Adrenal gland (tissue), 9 donors: ENCODE measurements at regions not wholly inside any gene's neighbourhood (a gene's known extent, or its start where the extent isn't known, plus 50 kb on each side); places are given as distances from the start of the nearest gene placed in this dataset.
A peak's percentile ranks its signal among the peaks of the same experiment; 100 is the strongest.

Source experiments
- DNase-seq, 7 donors: peaks; one replicate each; pipeline ENCODE4 v3.0.0-alpha.2; 2019 to 2020
- H3K27ac ChIP-seq, 5 donors: fragments of 200-600 bp; sonication (generic) in 4 of 5; 1 replicate in 3 of 5; 2 replicates in 2 of 5; pipeline versions ENCODE4 v1.5.1 to v1.8.0; 2016 to 2020; ENCODE audit warnings: mild to moderate bottlenecking in 1 of 5
- H3K27me3 ChIP-seq: fragments of 200-600 bp; 2 replicates; pipeline ENCODE4 v1.8.0; 2021
- H3K36me3 ChIP-seq, 2 donors: fragments of 200-600 bp; replicated peaks in 1 of 2; 1 replicate in 1 of 2; 2 replicates in 1 of 2; pipeline versions ENCODE4 v1.5.1 to v1.8.0; 2018 to 2022
- H3K4me1 ChIP-seq, 2 donors: fragments of 200-600 bp; replicated peaks in 1 of 2; 1 replicate in 1 of 2; 2 replicates in 1 of 2; pipeline versions ENCODE4 v1.5.1 to v1.8.0; 2018 to 2021
- H3K4me3 ChIP-seq, 4 donors: fragments of 200-600 bp; sonication (generic) in 3 of 4; one replicate each; pipeline ENCODE4 v1.5.1; 2016 to 2018
- H3K9me3 ChIP-seq, 3 donors: fragments of 200-600 bp; sonication (generic) in 1 of 3; replicated peaks in 1 of 3; 1 replicate in 2 of 3; 2 replicates in 1 of 3; pipeline versions ENCODE4 v1.5.1 to v1.8.0; 2016 to 2021
- CTCF ChIP-seq, 6 experiments: fragments of 450-650 bp in 4 of 6; fragments of 200-600 bp in 2 of 6; sonication (generic) in 1 of 6; IDR thresholded peaks; 1 replicate in 5 of 6; 2 replicates in 1 of 6; pipeline versions ENCODE4 v1.5.1 to v1.8.0; 2016 to 2021; ENCODE audit warnings: antibody characterized with exemption in 6 of 6, mild to moderate bottlenecking in 2 of 6, moderate library complexity in 1 of 6
- POLR2A ChIP-seq, 2 donors: fragments of 450-650 bp; IDR thresholded peaks; one replicate each; pipeline ENCODE4 v1.6.1; 2017; ENCODE audit warnings: antibody characterized with exemption in 2 of 2, mild to moderate bottlenecking in 2 of 2, moderate library complexity in 1 of 2
- WGBS, 4 donors: extraction: QIAGEN DNeasy Blood & Tissue Kit in 2 of 4; methylation state at CpG; one replicate each; pipeline versions ENCODE4 v1.1.5 to v1.1.7; 2013 to 2017; 5-methylcytosine and 5-hydroxymethylcytosine counted together
- intact Hi-C, 2 donors: fragments of 100-400 bp; cut with DNase I; formaldehyde crosslinking; loops; one replicate each; pipeline versions ENCODE4 v1.14.1 to v1.15.0; 2022 to 2023
- donor health status: healthy with polysubstance abuse.
- donor health status: Bipolar disorder and iron deficiency.
- donor health status: DM: yes; HTN: yes; CAD: no.
- donor health status: DM: no; HTN: no; CAD: no.
- donor health status: DM: no; HTN: no; CAD: no.

- Histone ChIP-seq H3K4me1 (no peaks in the 10 kb centered on the region), H3K27me3 (no peaks in the 10 kb centered on the region), H3K27ac (no peak overlapping the region), H3K4me3 (no peak overlapping the region), H3K36me3 (no peaks in the 10 kb centered on the region), H3K9me3 (no peaks in the 10 kb centered on the region)
- intact Hi-C loops = loop anchor here in 1 of 2 donors (10.0 kb wide), 1 partner anchor 331 kb away; the partner anchor contains the start of gene BTG1
- no peak for TF ChIP-seq POLR2A (IDR thresholded peaks at IDR 0.05)
- TF ChIP-seq CTCF (IDR thresholded peaks at IDR 0.05) = no peak
- WGBS, 4 donors = 96 to 99% (median 97%) methylated on average over 3 of the region's 3 CpGs
- no peak for DNase-seq
Measured at GRCh38 chr12:91813701-91814100, 331.9 kb downstream of the BTG1 start.

GRCh38 chr12:91811481-91812287 lies 334.0 kb downstream of the BTG1 start:
- DNase-seq = peak; percentile 58 to 91 (median 76)
- intact Hi-C loops = loop anchor here in 1 of 2 donors (10.0 kb wide), 1 partner anchor 333 kb away; the partner anchor contains the start of gene BTG1
- TF ChIP-seq POLR2A (IDR thresholded peaks at IDR 0.05) (no peak), CTCF (IDR thresholded peaks at IDR 0.05) (peak; percentile 63 to 88 (median 74))
- Histone ChIP-seq H3K9me3 (no peaks in the 10 kb centered on the region), H3K36me3 (no peaks in the 10 kb centered on the region), H3K4me3 (no peak overlapping the region), H3K27ac (no peak overlapping the region), H3K4me1 (no peaks in the 10 kb centered on the region), H3K27me3 (no peaks in the 10 kb centered on the region)
- WGBS, 4 donors = 47 to 57% (median 50%) methylated on average over 5 of the region's 5 CpGs

GRCh38 chr12:91810531-91811451 lies 334.9 kb downstream of the BTG1 start:
- intact Hi-C loops = loop anchor here in 1 of 2 donors (10.0 kb wide), 1 partner anchor 334 kb away; the partner anchor contains the start of gene BTG1
- no peaks in the 10 kb centered on the region for H3K36me3 ChIP-seq
- H3K9me3 ChIP-seq = no peaks in the 10 kb centered on the region
- no peaks in the 10 kb centered on the region for H3K27me3 ChIP-seq
- no peaks in the 10 kb centered on the region for H3K4me1 ChIP-seq
- DNase-seq = no peak
- TF ChIP-seq POLR2A (IDR thresholded peaks at IDR 0.05) = no peak
- TF ChIP-seq CTCF (IDR thresholded peaks at IDR 0.05) = no peak
- no peak overlapping the region for H3K27ac ChIP-seq
- 78 to 96% (median 84%) methylated on average over 3 of the region's 3 CpGs for WGBS, 4 donors
- no peak overlapping the region for H3K4me3 ChIP-seq

- no peaks in the 10 kb centered on the region for H3K9me3 ChIP-seq
- no peaks in the 10 kb centered on the region for H3K27me3 ChIP-seq
- WGBS, 4 donors = 68 to 85% (median 81%) methylated on average over 1 of the region's 1 CpG
- H3K4me3 ChIP-seq = no peak overlapping the region
- no peaks in the 10 kb centered on the region for H3K36me3 ChIP-seq
- TF ChIP-seq POLR2A (IDR thresholded peaks at IDR 0.05) (no peak), CTCF (IDR thresholded peaks at IDR 0.05) (no peak)
- DNase-seq = no peak
- no peaks in the 10 kb centered on the region for H3K4me1 ChIP-seq
- H3K27ac ChIP-seq = no peak overlapping the region
- intact Hi-C loops = loop anchor here in 1 of 2 donors (10.0 kb wide), 1 partner anchor 335 kb away; the partner anchor contains the start of gene BTG1
Measured at GRCh38 chr12:91810077-91810476, 335.6 kb downstream of the BTG1 start.
